Neural crest cell (in vitro differentiated cells): ENCODE measurements at regions not wholly inside any gene's neighbourhood (a gene's known extent, or its start where the extent isn't known, plus 50 kb on each side); places are given as distances from the start of the nearest gene placed in this dataset.

ENCODE experiments used
- DNase-seq: peaks from one replicate; pipeline ENCODE4 v3.0.0; 2021; ENCODE audit warnings: low read depth, mixed read lengths, low spot score
- H3K27ac Mint-ChIP-seq: one replicate; pipeline ENCODE4 v1.8.0; 2021; ENCODE audit warnings: mild to moderate bottlenecking, mixed read lengths; ENCODE audit not compliant: unreplicated experiment
- H3K27me3 Mint-ChIP-seq: 2 replicates; pipeline ENCODE4 v1.8.0; 2021; ENCODE audit warnings: low read depth, mild to moderate bottlenecking, mixed read lengths
- H3K36me3 Mint-ChIP-seq: 2 replicates; pipeline ENCODE4 v1.8.0; 2021; ENCODE audit warnings: low read depth, mild to moderate bottlenecking, mixed read lengths
- H3K4me1 Mint-ChIP-seq: 2 replicates; pipeline ENCODE4 v1.8.0; 2021; ENCODE audit warnings: mixed read lengths
- H3K4me3 Mint-ChIP-seq: one replicate; pipeline ENCODE4 v1.8.0; 2021; ENCODE audit warnings: mild to moderate bottlenecking, mixed read lengths
- H3K9me3 Mint-ChIP-seq: 2 replicates; pipeline ENCODE4 v1.8.0; 2021; ENCODE audit warnings: mixed read lengths
- TF ChIP-seq, protein P1 (sequence below): fragments of 200-600 bp; sonication (generic); conservative IDR thresholded peaks from 2 replicates; pipeline ENCODE4 v1.5.0; 2021; ENCODE audit warnings: antibody characterized with exemption, mild to moderate bottlenecking

DNA sequence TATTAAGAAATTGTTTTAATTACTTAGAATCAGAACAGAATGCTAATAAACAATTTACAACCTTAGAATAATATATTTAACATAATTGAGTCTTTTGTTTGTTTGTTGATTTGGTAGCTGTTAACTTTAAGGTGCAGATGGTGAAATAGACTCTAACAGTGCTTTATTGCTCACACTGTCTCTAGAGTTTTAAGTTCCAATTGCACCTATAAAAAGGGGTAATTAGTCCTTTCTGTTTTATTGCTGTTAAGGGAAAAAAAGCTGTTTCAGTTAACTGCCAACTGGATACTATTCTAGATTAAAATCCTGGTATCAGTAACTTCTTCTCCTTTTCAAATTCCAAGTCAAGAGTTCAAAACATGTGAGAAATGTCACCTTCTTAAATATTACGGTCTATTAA, 197.6 kb upstream of the TMPRSS15 start:
- TF ChIP-seq, protein P1, sequence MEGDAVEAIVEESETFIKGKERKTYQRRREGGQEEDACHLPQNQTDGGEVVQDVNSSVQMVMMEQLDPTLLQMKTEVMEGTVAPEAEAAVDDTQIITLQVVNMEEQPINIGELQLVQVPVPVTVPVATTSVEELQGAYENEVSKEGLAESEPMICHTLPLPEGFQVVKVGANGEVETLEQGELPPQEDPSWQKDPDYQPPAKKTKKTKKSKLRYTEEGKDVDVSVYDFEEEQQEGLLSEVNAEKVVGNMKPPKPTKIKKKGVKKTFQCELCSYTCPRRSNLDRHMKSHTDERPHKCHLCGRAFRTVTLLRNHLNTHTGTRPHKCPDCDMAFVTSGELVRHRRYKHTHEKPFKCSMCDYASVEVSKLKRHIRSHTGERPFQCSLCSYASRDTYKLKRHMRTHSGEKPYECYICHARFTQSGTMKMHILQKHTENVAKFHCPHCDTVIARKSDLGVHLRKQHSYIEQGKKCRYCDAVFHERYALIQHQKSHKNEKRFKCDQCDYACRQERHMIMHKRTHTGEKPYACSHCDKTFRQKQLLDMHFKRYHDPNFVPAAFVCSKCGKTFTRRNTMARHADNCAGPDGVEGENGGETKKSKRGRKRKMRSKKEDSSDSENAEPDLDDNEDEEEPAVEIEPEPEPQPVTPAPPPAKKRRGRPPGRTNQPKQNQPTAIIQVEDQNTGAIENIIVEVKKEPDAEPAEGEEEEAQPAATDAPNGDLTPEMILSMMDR: no peak
- H3K27me3 Mint-ChIP-seq: no peaks in the 10 kb centered on the region
- no peak overlapping the region for H3K4me3 Mint-ChIP-seq
- DNase-seq: no peak
- no peaks in the 10 kb centered on the region for H3K4me1 Mint-ChIP-seq
- H3K9me3 Mint-ChIP-seq: peaks cover 8% of the 10 kb centered on the region
- H3K36me3 Mint-ChIP-seq: peaks cover 2% of the 10 kb centered on the region
- no peak overlapping the region for H3K27ac Mint-ChIP-seq

DNA sequence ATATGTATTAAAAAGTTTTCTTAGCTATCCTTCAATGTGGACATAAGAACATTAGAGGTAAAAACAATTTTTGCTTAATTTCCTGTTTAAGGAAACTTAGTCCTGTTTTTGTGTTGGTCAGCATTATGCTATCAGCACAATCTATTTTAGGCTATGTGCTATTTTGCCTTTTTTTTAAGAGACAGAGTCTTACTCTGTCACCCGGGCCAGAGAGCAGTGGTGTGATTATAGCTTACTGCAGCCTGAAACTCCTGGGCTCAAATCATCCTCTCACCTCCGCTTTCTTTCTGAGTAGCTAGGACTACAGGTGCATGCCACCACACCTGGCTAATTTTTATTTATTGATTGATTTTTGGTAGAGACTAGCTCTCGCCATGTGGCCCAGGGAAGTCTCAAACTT, 199.1 kb upstream of the TMPRSS15 start:
- Mint-ChIP-seq H3K4me1 (no peaks in the 10 kb centered on the region), H3K36me3 (peaks cover 2% of the 10 kb centered on the region), H3K4me3 (no peak overlapping the region), H3K27me3 (no peaks in the 10 kb centered on the region), H3K9me3 (peaks cover 8% of the 10 kb centered on the region), H3K27ac (no peak overlapping the region)
- TF ChIP-seq, protein P1: no peak
- no peak for DNase-seq

DNA sequence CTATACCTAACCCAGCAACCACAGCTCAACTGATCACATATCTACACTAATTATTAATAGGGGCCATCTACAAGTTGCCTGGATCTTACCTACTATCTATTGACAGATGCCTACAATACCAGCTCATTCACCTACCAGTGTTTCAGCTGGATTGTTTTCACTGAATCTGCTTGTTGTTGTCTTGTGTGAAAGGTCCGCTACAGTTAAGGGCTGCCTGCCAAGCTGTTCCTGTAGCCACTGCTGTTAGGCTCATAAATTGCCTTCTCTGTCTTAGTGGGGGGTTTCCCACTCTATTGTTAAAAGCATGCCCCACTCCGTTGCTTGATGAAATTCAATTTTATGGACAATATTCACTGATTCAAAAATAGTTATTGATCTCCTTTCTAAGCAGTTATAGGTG, 199.7 kb upstream of the TMPRSS15 start:
- peaks cover 2% of the 10 kb centered on the region for H3K4me1 Mint-ChIP-seq
- no peaks in the 10 kb centered on the region for H3K27me3 Mint-ChIP-seq
- no peak overlapping the region for H3K4me3 Mint-ChIP-seq
- peaks cover 2% of the 10 kb centered on the region for H3K36me3 Mint-ChIP-seq
- no peak for DNase-seq
- peaks cover 8% of the 10 kb centered on the region for H3K9me3 Mint-ChIP-seq
- H3K27ac Mint-ChIP-seq: no peak overlapping the region
- TF ChIP-seq, protein P1: no peak

DNA sequence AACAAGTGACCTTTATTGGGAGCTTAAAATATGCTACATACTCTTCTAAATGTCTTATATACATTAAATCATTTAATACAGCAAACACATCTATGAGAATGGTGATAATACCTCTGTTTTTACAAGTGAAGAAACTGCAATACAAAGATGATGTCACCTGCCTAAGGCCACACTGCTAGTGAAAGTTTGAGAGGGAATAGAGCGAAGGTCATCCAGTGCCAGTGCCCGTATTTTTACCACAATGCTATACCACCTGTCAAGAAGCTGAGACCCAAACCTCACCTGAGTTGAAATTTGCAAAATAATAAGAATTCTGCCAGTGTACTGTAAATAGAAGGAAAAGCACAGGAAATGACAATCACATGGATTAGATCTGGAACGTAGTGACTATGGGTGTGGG, 200.4 kb upstream of the TMPRSS15 start:
- TF ChIP-seq, protein P1: no peak
- Mint-ChIP-seq H3K4me3 (no peak overlapping the region), H3K36me3 (peaks cover 2% of the 10 kb centered on the region), H3K27ac (no peak overlapping the region), H3K4me1 (peaks cover 4% of the 10 kb centered on the region), H3K9me3 (peaks cover 6% of the 10 kb centered on the region), H3K27me3 (no peaks in the 10 kb centered on the region)
- no peak for DNase-seq

DNA sequence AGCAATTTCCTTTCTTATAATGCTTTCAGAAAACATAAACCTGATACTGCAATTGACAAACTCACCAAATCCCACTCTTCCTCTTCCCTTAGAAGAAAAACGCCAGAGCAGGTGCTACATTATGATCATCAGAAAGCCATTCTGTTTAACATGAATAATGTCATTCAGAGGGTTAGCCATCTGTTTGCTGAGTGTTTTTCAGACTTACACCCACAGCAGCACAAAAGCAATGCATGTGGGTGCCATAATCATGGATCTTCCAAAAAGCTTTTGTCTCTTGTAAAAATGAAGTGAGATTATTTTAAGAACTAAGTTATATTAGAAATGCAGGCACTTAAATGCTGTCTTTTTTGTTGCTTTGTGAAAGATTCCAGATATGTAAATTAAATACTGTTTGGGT, 204.6 kb upstream of the TMPRSS15 start:
- DNase-seq: no peak
- Mint-ChIP-seq H3K27ac (no peak overlapping the region), H3K27me3 (no peaks in the 10 kb centered on the region)

More for the DNA sequence above, 204.6 kb upstream of the TMPRSS15 start:
- Mint-ChIP-seq H3K4me1 (peaks cover 4% of the 10 kb centered on the region), H3K9me3 (no peaks in the 10 kb centered on the region), H3K4me3 (no peak overlapping the region), H3K36me3 (no peaks in the 10 kb centered on the region)
- TF ChIP-seq, protein P1: no peak
